ENCODE measurements at regions not wholly inside any gene's neighbourhood (a gene's known extent, or its start where the extent isn't known, plus 50 kb on each side); places are given as distances from the start of the nearest gene placed in this dataset.
"Not testable (repeated sequence)": the region's sequence is repeated elsewhere in the genome, so short reads cannot be mapped to it uniquely, and the experiment has no call there.

DNA sequence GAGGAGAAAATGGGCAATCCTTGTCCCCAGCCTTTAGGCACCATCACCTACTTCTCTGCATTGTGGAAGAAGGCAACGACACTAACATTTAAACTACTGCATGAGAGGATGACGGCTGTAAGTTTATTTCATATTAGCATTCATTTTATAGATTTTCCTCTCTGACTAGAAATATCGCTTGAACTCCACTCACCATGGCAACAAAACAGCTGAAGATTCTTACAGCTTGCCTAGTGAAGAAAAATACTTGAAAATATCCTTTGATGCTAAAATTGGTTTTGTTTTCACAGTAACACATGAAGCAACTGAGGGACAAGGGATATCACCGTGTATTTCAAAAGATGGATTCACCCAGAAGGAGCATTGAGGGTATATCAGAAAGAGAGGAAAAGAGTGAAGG is 284.3 kb downstream of the LIG4 start:
- DNase-seq (ENCODE audit: low read depth in 3 of 3, low spot score in 2 of 3) = no peak

DNA sequence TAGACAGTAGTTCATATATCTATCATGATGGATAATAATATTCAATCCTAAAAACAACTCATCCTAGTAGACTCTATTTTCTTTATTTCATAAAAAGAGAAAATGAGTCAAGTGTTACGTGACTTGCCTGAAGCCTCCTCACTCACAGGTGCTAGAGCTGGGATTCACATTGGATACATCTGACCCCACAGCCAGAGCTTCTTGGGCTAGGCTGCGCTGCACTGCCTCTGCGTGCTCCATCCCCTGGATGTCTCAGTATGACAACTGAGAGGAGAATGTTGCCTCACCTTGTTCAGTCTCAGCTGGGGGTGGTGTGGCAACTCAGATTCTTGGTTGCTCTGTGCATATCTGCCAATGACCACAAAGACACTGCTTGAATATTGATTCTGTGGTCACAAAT is 286.6 kb downstream of the LIG4 start:
- no peak for DNase-seq (ENCODE audit: low read depth in 3 of 3, low spot score in 2 of 3)

DNA sequence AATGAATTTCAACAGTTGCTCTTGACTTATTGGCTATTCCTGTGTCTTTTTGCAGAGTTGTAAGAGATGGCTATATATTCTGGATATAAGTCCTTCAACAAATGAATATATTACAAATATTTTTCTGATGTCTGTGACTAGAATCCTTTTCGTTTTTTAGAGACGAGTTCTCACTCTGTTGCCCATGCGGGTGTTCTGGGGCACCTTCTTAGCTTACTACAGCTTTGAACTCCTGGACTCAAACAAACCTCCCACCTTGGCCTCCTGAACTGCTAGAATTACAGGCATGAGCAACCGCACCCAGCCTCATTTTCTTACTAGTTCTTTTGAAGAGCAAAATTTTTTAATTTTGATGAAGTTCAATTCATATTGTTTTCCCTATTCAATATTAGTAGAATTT is 287.8 kb downstream of the LIG4 start:
- DNase-seq (ENCODE audit: low read depth in 3 of 3, low spot score in 2 of 3) = no peak

DNA sequence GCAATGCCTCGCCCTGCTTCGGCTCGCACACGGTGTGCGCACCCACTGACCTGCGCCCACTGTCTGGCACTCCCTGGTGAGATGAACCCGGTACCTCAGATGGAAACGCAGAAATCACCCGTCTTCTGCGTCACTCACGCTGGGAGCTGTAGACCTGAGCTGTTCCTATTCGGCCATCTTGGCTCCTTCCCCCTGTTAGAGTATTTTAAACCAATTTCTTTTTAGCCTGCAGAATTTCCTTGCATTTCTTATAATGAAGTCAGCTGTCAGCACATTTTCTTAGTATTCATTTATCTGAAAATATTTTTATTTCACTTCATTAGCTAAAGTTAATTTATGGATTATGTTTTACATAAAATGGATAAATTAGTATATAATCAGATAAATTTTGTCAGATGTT is 288.8 kb downstream of the LIG4 start:
- DNase-seq (ENCODE audit: low read depth in 3 of 3, low spot score in 2 of 3) = not testable (repeated sequence)

DNA sequence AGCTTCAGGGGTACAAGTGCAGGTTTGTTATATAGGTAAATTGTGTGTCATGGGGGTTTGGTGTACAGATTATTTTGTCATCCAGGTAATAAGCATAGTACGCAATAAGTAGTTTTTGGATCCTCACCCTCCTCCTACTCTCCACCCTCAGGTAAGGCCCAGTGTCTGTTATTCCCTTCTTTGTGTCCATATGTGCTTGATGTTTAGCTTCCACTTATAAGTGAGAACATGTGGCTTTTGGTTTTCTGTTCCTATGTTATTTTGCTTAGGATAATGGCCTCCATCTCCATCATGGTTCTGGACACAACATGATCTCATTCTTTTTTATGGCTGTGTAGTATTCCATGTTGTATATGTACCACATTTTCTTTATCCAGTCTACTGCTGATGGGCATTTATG is 298.4 kb downstream of the LIG4 start:
- not testable (repeated sequence) for DNase-seq (ENCODE audit: low read depth in 3 of 3, low spot score in 2 of 3)

DNA sequence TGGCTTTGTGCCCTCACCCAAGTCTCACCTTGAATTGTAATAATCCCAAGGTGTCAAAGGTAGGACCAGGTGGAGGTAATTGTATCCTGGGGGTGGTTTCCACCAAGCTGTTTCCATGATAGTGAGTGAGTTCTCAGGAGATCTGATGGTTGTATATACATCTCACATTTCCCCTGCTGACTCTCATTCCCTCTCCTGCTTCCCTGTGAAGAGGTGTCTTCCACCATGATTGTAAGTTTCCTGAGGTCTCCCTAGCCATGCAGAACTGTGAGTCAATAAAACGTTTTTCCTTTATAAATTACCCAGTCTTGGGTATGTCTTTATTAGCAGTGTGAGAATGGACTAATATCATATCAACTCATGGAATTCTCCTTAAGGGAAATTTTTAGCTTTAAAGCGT is 302.6 kb downstream of the LIG4 start:
- DNase-seq (ENCODE audit: low read depth in 3 of 3, low spot score in 2 of 3) = no peak

DNA sequence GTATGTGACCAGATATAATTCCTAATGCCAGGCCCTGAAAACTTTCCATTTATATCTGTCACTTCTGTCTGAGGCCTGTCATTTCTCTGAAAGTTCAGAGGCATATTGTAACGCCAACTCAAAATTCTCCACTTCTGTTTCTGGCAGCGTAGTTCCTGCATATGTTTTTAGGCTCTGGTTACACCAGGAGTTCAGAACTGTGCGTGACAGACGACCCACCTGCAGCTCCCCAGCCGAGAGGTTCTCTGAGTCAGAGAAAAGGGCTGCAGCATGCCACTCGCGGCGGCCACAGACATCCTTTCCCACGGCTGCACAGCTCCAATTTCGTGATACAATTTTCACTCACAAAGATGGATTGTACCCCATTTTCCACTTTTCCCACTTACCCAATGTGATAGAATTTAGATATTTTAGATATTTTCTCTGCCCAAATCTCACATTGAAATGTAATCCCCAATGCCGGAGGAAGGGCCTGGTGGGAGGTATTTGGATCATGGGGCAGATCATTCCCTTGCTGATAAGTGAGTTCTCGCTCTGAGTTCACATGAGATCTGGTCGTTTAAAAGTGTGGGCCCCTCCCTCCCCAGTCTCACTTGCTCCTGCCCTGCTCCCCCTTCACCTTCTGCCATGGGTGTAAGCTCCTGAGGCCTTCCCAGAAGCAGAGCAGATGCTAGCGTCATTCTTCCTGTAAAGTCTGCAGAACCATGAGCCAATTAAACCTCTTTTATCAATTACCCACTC is 308.1 kb downstream of the LIG4 start:
- DNase-seq (ENCODE audit: low read depth in 3 of 3, low spot score in 2 of 3) = no peak

DNA sequence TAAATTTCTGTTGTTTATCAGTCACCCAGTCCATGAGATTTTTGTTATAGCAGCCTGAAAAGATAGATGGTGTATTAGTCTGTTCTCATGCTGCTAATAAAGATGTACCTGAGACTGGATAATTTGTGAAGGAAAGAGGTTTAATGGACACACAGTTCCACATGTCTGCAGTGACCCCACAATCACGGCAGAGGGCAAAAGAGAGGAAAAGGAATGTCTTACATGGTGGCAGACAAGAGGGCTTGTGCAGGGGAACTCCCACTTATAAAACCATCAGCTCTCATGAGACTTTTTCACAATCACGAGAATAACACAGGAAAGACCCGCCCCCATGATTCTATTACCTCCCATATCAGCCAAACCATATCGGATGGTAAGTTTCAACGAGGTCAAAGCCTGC is 309.2 kb downstream of the LIG4 start:
- no peak for DNase-seq (ENCODE audit: low read depth in 3 of 3, low spot score in 2 of 3)

DNA sequence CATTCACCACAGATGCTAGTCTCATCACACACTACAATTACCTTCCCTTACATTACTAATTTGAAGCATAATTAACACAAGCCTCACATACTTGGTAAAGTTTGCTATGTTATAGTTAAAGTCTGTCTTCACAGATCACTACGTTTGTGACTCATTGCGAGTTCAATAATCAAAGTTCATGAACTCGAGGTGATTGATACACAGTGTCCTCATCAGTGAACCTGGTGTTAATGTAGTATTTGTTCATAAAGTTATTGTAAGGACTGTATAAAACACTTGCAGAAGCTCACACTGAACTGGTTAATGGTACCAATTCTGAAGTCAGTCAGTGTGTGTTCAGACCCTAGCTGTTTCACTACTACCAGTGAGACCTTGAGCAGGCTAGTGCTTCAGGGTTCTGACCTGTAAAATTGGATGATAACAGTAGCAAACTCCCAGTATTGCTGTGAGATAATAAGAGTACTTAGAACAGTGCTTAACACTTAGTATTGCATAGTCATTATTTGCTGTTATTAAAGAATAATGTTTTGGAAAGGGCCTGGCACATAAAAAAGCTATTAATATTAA is 313.3 kb downstream of the LIG4 start:
- DNase-seq (ENCODE audit: low read depth in 3 of 3, low spot score in 2 of 3) = no peak

DNA sequence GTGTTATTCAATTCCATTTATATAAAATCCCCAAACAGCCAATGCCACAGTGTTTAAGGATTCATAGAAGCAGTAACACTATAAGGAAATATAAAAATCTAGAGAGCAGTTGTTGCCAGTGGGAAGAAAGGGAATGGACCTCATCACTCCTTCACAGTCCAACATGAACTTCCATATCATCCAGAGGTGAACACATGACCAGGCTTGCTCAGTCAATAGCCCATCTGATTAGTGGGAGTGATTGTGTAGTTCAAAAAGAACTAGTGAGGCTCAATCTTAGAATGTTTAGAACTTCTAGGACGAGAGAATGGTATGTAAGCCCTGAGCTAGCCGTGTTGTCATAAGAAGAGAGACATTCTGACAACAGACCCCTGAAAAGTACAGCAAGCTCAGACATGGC is 314.1 kb downstream of the LIG4 start:
- DNase-seq (ENCODE audit: low read depth in 3 of 3, low spot score in 2 of 3) = no peak

DNA sequence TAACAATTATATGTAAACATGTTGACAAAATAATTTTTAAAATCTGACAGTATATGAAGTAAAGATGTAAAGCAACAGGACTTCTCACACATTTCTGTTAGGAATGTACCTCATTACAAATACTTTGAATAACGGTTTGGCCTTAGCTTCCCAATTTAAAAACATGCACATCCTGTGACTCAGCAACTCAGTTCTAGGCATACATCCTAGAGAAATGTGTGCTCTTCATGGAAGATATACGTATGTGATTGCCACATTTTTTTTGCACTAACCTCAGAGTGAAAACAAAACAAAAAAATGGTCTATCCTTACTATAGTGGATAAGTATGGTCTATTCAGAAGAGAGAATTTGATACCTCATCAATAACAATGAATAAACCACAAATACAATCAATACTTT is 314.6 kb downstream of the LIG4 start:
- no peak for DNase-seq (ENCODE audit: low read depth in 3 of 3, low spot score in 2 of 3)

DNA sequence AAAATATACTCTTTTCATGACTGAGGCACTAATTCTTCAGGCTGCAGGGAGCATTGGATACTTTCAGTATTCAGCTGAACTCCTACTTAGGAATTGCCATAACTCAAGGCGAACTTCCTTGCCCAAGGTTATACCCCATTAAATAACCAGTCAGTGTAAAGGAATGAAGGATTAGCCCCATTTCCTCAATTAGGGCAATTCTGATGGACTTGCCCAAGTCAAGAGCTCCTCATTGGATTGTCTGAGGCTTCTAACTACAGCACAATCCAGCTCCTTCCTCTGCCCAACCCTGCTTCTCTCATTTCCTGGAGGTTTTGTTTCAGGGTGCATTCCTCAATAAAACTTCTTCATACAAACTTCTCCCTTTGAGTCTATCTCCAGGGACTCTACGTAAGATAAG is 329.2 kb downstream of the LIG4 start:
- DNase-seq (ENCODE audit: low read depth in 3 of 3, low spot score in 2 of 3) = no peak

DNA sequence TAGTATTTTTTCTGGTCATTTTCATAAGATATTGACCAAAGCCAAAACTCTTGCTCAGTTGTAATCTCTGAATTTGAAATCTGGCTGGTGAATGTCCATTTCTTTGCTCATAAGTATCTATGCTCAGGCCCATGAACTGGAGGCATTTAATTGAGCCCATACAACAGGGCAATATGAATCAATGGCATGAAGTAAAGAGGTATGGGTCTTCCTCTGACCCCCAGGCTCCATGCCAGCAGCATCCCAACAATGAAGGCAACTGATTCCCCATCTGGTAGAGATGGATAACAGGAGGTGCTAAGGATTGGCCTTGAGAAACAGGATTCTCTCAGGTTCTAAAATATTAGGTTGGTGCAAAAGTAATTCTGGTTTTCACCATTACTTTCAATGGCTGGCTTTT is 330.8 kb downstream of the LIG4 start:
- no peak for DNase-seq (ENCODE audit: low read depth in 3 of 3, low spot score in 2 of 3)

DNA sequence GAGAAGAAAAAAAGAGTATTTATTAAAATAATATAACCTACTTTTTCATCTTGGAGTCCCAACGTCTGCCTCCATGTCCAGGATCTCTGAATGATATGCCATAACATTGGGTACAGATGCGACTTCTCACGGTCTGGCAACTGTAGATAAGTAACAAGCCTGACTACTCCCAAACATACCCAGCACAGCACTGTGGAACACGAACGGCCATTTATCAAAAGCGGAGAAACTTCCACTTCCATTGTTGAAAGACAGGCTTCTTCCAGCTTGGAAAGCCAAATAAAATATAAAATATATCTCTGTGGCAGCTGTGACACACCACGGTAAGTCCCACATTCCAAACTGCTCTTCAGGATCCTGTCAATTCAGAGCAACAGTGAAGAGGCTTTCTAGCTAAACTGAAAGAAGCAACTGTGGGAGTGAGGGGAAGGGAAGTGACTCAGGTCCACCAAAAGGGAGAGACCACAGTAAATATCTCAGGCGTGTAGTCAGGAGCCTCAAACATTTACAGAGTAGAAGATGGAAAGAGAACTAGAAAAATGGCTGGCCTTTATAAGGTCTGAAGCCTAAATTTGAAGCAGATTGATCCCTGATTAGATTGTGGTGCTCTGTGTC is 331.7 kb downstream of the LIG4 start:
- DNase-seq (ENCODE audit: low read depth in 3 of 3, low spot score in 2 of 3) = no peak

DNA sequence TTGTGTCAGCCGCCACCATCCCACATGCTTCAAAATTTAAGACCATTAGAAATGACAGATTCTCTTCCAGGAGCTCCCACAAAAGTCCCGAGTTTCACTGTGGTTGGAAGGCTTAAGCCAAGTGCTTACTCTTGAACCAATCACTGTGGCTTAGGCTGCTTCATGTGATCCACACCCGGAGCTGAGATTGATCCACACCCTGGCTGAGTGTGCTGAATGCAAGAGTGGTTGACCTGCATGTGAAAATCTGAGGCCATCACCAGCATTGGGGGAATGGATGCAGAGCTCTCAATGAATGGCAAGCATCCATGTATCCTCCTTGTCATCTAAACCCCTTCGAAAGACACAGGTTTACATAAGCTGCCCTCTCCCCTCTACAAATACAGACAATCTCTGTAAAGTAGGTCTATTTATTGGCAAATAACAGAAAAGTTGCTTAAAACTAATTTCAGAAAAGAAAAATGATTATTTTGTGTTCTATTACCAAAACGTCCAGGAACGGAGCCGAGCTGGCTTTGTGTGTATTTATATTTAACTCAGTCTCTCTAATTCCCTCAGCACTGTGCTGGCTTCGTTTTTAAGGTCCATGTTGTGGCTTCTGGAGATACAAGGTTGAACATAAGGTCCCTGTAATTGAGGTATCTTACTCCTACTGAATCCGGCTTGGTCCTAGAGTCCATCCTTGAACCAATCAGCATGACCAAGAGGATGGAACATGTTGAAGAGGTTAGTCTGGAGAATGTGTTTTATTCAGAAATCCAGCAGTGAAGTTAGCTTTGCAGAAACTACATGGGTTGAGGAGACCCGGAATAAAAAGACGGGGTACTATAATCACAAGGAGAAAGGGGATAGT is 332.4 kb downstream of the LIG4 start:
- no peak for DNase-seq (ENCODE audit: low read depth in 3 of 3, low spot score in 2 of 3)

DNA sequence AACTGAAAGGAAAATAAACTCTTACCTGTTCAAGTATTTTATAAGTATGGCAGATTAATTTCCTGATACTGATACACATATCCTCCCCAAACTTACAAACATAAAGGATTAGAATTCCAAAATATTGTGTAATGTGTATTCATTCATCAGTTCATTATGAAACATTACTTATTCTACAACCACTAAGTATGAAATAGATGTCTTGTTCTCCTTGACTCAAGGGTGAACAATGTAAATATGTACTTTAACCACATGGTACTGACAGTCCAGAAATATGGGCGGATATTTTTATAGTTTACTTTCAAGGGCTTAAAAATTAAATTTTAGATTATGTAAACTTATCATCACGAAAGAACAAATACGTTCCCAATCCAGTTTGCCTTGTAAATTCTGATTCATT is 334.0 kb downstream of the LIG4 start:
- DNase-seq (ENCODE audit: low read depth in 3 of 3, low spot score in 2 of 3) = no peak

DNA sequence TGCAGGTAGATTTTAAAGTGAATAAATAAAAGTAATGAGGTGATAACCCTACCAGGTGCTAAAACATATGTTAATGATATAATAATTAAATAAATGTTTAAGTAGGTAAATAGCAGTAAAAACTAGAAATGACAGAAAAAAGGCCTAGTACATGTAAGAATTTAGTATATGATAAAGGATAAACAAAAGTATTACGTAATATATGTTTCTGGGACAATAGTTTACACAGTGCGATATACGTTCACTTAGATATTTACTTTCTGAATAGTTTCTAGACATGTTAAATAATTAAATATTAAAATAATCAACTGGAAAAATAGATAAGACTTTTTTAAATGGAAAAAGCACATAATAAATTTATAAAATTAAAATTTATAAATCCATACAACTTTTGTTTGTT is 340.9 kb downstream of the LIG4 start:
- DNase-seq (ENCODE audit: low read depth in 3 of 3, low spot score in 2 of 3) = no peak

DNA sequence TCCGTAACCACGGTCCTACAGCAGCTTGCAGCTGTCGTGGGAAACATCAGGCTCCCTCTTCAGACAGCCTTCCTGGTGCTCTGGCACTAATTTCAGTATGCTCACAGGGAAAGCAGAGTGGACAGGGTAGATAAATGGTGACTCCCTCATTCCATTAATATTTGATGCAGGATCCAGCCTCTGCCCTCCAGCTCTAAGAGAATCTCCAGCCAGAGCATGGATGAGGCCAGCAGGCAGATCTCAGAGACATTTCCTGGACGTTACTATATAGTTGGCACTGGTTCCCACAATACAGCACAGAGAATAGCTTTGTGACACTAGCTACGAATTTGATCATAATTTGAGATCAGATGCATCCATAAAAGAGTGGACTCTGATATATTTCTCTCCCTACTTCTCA is 341.4 kb downstream of the LIG4 start:
- DNase-seq (ENCODE audit: low read depth in 3 of 3, low spot score in 2 of 3) = no peak

DNA sequence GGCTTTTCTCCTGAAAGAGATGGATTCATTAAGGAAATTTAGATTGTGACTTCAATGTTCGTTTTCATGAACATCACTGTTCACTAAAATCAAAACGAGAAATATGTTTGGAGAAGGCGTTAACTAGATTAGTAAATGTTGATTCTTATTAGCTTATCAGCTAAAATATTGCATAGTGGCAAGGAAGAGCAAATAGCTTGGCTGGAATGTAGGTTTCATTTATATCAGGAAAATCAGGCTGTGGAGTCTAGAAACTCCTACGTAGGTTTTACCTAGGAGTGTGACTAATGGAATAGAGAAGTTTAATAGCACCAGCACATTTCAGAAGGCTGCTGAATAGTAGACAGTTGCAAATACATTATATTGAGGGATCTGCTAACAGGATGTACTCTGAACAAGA is 344.9 kb downstream of the LIG4 start:
- DNase-seq (ENCODE audit: low read depth in 3 of 3, low spot score in 2 of 3) = no peak

DNA sequence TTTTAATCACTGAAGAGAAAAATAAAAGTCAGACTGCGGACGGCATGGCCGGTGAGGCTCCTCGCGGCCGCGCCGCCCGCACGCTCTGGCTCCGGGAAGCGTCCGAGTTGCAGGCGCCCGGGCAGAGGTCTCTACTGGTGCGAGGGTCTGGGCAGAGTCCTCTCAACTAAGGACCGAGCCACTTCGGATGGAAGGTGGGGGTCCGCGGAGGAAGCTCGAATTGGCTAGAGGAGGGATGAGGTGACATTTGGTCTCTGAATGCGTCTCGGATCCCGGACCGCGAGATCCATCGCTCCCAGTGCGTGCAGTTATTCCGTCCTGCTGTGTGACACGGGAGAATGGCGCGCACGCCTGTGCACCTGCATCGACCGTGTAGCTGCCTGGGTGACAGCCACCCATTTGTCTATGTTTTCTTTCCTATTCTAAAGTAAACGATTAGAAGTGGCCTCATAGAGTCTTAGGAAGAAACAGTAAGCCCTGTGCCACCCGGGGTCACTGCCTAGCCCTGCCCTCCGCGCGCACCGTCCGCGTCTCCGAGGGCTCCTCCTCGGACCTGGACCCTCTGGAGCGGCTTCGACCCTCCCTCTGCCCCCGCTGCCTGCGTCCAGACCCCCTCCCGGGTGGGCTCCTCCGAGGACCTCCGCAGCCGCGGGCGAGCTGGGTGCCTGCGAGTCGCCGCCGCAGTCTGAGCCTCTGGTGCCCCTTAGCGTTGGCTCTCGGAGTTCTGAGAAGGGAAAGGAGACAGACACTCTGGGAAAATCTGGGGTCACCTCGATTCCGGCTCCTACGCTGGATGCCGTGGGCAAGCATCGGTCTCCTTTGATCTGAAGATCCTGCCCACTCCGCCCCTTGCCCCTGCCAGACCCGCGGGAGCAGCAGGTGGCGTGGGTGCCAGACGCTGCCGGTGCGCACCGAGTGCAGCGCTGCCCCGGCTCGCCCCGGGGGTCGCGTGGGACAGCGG is 347.4 kb downstream of the LIG4 start:
- DNase-seq (ENCODE audit: low read depth in 3 of 3, low spot score in 2 of 3) = peak in 1 of 3 donors; percentile 25
